ACHN (cell line): ENCODE measurements at regions not wholly inside any gene's neighbourhood (a gene's known extent, or its start where the extent isn't known, plus 50 kb on each side); places are given as distances from the start of the nearest gene placed in this dataset.
"Not testable (repeated sequence)": the region's sequence is repeated elsewhere in the genome, so short reads cannot be mapped to it uniquely, and the experiment has no call there.

ENCODE experiments used
- DNase-seq: peaks from one replicate; pipeline ENCODE4 v3.0.0-alpha.2; 2015
- in situ Hi-C: cut with HindIII; loops from 2 replicates; pipeline ENCODE4 v1.10.0; 2017; ENCODE audit warnings: low sequenced_read_pairs, low pct_ligation_motif_present, low pct_unique_long_range_greater_than_20kb

DNA sequence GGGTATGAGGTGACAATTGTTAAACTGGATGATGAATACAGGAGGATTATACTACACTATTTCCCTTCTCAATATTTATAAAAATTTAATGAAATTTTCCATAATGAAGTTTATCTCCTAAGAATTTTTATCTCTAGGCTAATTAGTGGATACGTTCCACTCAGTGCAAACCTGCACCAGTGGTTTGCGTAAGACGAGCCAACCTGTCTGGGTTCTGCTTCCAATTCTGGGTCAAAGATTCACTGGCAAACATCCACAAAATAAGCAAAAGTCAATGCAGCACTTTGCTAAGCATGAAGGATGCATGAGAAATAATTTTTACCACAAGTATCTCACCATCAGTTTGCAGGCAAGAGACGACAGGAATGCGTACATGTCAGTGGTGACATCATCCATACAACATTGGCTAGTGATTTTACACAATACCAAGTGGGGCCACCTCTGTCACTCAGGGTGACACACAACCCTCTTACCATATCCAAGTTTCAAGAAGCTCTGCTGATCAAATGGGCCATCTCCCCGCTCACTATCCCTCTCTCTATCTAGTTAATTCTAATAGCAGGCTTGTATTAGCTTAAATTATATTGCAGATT lies 51.7 kb downstream of the FAM50B start:
- in situ Hi-C loops, result no loop called here
- DNase-seq, result no peak

DNA sequence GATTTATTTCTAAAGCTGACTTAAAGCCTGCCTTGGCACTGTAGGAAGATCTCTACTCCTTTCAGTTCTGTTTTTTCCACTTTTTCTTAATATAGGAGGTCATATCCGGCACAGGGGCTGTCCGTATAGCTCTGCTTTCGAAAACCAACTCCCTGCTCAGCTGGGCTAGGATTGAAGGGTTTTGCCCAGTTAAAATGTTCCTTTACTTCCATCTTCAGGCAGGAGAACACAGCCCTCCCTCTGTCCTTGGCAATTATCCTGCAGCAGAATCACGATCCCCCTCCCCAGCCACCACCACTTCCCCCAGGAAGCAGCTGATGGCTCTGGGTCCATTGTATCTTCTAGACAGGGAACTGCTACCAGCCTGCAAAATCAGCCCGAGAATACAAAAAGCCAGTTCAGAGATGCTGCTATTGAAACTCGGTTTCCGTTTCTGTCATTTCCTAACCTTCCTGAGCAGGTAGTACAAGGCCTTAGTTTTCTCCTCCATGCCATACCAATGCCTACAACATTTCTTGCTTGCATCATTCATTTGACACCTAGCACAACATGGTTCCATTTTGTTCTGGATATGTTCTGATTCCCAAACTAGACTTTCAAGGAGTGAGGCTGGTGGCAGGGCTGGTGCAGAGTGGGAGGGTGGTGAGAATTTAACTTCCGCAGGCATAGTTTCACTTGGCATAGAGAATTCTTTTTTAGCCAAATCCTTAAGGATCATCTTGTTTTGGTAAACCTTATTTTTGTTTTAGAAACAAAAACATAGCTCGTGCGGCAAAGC lies 53.9 kb downstream of the FAM50B start:
- in situ Hi-C loops, result no loop called here
- DNase-seq, result no peak

DNA sequence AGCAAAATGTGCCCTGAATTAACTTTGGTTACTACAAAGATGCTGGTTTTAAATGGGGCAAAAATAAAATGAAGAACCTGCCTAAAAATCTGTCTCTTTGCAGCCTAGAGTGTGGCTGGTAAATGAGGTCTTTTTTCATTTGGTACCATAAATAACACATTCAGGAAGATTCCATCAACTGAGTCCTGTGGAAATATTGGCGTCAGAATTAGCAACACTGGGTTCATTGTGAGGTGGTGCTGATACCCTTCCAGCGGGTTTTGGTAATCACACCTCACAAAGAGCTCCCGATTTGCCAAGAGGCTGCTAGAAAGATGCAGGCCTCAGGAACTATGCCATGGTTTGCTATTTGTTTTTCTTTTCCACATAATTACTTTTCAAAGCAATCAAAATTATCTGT lies 55.3 kb downstream of the FAM50B start:
- in situ Hi-C loops, result no loop called here
- DNase-seq, result no peak

DNA sequence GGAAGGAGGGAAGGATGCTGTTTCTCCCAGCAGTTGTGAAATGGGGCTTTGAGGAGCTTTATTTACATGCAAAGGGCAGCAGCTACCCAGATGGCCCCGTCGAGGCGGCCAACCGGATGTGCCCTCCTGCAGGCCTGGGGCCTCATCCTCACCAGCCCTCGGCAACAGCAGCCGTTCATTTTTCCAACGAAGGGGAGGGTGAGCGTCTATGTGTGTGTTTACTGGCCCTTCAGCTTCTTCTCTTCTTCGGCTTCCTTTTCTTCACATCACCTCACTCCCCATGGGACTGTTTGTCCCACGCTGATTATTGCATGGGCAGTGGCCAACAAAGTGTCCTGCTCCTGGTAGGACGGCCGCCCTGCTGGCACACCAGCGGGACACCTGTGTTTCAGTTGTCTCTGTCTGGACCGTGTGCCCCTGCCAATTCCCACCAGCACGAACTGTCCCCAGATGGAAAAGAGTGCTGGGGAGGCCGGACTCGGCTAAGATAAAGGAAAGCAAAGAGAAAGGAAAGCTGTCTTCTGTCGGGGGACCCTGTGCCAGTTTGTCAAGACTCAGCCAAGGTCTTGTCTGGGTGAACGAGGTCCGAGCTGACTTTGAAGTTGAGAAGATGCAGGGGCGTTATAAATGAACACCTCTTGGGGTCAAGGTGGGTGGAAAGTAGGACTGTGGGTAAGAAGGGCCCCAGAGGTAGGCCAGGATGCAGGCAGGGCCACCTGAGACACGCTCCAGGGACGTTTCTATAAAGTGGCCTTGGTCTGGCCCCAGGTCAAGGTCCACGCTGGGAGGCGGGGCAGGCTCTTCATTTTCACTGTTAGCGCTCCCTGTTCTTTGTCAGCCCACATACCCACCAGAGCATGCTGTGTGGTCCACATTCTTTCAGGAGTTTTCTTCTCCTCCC lies 57.0 kb downstream of the FAM50B start:
- DNase-seq, result no peak
- in situ Hi-C loops, result no loop called here

DNA sequence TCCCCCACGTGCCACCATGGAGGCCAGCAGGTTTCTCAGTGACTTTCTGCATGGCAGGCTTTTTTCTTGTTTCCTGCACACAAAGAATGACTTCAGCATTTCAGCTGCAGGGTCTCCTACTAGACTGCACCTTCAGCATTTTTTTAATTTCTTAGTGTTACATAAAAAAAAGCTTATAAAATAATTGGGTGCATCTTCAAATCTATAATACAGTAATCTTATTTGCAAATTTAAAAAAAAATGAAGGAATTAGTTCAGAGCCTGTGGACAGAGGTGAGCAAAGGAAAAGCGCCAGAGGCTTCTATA lies 57.6 kb downstream of the FAM50B start:
- in situ Hi-C loops, result no loop called here
- DNase-seq, result no peak

DNA sequence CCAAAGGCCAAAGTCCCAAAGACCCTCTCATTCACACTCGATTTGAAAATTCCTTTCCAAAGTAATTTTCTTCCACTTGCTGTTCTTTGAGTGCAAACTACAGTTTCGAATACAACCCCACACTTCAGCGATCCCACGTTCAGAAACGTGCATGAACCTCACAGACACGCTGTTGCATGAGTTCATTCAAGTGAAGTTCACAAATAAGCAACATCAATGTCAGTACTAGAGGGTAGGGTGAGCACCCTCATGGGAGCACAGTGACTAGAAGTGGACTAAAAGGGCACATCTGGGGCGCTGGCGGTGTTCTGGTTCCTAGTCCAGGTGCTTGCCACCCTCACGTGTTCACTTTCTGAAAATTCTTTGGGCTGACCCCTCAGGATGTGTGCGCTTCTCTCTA lies 59.0 kb downstream of the FAM50B start:
- in situ Hi-C loops, result no loop called here

DNA sequence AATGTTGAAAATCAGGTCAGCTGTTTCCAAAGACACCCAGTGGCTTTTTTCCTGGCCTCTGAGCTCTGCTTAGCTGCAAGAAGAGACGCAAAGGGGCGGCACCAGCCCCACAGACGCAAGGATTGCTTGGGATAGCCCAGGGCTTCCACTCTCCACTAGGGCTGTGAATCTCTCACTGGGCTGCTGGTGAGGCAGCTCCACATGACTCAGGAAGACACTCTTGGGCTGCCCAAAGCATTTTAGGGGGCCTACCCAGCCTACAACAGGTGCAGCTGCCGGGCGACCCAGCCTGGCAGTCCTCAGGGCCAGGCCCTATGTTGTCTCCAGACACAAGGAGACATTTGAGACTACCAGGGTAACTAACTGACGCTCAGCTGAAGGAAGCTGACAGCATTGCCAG lies 59.8 kb downstream of the FAM50B start:
- in situ Hi-C loops, result no loop called here
- no peak for DNase-seq

More for the DNA sequence above, 59.0 kb downstream of the FAM50B start:
- no peak for DNase-seq

DNA sequence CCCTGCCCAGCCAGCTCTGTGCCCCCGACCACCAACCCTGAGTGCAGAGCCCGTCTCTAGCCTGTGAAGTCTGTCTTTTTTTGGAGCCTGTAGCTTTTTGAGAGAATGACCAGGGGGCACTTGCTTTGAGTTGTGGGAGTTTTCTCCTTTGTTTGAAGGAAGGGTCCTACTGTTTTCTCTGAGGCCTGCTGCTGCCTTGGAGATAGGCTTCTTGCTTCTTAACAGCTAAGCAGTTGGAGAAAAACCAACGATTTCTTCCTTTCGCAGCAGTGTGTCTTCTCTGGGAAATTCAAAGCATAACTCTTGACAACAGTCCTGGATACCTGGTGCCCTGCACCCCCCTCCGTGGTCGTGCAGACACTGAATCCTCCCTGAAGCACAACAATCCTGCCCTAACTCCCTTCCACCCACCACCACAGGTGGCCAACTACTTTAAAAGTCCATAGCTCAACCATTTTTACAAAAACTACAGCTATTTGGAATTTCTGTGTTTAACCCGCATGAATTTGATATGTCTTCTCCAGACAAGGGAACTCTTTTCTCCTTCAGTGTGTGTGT lies 61.0 kb downstream of the FAM50B start:
- DNase-seq, result no peak
- in situ Hi-C loops, result no loop called here

DNA sequence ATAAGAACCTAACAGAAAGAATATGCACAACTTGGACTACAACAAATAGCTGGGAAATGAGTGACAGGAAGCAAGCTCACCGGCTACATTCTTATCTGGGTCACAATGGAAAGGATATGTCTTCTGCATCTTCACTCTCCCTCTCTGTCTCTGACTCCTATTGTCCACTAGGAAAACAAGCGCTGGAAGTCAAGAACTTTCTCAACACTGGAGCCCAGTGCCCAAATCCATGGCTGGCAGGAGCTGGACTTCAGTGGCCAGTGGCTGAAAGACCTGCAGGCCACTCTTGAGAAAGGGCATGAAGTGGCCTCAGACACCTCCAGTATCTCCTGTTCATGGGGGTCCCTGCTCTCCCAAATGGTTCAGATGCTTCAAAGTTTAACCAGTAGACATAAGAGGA lies 62.0 kb downstream of the FAM50B start:
- no peak for DNase-seq
- in situ Hi-C loops, result no loop called here

DNA sequence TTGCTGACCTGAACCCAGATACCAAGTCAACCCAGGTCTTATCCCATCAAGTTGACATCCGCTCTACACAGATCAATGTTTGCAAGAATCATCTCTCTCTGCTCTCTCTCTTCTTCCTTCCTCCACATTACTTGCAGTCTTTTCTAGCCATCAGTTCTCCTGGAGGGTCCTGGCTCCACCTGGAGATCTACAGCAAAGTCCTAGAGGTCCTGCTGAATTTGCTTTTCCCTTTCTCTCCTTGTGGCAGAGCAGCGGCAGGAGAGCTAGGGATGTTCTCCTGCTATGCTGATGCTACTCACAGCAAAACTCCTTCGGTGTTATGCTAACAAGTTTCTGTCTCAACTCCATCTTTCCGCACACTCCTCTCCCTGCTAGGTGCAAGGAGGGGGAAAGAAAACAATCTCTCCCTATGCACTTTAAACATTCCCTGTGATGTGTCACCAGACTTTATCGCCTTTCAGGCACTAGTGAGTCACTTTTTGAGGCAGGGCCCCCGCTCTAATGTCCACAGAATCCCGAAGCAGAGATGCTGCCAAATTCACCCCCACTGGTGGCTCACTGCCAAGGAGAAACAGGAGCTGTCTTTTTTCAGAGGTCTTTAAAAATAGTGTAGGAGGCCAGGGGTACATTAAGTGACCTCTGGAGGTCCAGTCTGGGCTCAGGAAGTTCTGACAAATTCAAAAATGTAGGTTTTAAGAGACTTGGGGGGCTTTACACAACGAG lies 62.6 kb downstream of the FAM50B start:
- DNase-seq, result peak; percentile 68
- in situ Hi-C loops, result no loop called here

DNA sequence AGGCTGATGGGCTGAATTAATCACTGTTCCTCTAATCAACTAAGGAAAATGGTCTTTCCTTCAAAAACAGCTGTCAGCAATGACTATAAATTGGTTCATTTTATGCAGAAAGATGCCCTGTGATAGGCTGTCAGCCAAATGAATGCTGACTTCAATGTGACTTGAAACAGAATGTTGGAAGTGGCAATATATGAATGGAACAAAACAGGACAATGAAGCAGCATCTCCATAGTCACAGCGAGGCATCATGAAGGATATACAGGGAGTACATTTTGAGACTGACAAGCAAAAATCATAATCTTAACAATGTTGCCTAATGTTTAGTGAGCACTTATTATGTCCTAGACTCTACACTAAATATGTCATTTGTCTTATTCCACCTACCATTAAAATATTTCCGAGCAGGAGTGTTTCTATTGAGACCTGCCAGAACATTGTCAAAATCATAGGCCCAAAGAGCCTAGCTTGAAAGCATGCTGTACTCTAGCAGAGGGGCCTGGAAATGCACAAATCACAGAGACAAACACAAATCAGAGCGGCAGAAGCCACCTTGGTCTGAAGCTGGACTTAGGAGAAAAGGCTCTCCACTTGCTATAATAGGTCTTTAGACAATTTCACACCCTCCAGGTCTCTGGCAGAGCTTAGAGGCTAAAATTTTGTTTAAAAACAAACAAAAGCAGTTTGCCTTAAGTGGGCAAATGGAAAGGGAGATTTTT lies 63.3 kb downstream of the FAM50B start:
- in situ Hi-C loops, result no loop called here
- peak; percentile 12 for DNase-seq

DNA sequence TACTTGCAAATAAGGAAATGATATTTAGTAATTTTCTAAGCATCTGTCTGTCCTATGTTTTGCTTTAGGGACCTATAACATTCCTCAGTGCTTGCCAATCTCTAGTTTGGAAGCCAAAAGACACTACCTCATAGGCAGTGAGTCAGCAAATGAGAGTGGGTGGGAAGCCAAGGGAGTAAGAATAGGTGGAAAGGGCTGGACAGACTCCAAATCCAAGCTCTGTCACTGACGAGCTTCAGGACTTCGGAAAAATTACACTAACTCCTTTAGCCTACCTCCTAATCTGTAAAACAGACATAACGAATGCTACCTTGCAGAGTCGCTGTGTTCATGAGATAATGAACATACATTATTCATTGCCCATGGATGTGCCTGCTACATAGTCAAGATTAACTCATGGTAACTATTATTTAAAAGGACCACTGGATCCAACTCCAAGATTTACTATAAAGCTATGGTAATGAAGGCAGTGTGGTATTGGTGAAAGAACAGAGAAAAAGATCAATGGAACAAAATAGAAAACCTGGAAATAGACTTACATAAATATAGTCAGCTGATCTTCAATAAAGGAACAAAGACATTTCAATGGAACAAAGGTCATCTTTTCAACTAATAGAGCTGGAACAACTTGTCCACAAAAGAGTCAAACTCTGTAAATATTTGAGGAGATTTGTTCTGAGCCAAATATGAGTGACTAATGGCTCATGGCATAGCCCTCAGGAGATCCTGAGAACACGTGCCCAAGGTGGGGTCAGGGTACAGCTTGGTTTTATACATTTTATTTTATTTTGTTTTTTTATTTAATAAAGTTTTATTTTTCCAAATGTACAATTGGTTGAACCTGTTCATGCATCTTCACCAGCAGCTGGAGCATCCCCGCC lies 64.1 kb downstream of the FAM50B start:
- in situ Hi-C loops, result no loop called here
- peak; percentile 91 for DNase-seq

DNA sequence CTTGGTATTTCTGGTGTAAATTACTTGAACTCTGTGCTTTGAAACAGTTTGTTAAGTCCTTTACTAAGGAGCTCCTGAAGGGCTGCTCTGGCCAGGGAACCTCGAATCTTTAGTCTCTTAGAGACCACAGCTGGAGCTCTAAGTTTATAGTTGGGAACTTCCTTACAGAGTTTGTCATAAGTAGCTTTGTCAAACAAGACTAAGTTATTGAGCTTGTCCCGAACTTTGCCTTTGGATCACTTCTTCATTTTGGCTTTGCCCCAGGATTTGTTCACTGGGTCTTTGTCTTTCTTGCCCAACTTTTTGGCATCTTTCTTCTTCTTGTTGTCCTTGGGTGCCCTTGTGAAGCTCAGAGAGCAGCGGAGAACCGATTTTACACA lies 64.8 kb downstream of the FAM50B start:
- in situ Hi-C loops, result no loop called here
- no peak for DNase-seq

DNA sequence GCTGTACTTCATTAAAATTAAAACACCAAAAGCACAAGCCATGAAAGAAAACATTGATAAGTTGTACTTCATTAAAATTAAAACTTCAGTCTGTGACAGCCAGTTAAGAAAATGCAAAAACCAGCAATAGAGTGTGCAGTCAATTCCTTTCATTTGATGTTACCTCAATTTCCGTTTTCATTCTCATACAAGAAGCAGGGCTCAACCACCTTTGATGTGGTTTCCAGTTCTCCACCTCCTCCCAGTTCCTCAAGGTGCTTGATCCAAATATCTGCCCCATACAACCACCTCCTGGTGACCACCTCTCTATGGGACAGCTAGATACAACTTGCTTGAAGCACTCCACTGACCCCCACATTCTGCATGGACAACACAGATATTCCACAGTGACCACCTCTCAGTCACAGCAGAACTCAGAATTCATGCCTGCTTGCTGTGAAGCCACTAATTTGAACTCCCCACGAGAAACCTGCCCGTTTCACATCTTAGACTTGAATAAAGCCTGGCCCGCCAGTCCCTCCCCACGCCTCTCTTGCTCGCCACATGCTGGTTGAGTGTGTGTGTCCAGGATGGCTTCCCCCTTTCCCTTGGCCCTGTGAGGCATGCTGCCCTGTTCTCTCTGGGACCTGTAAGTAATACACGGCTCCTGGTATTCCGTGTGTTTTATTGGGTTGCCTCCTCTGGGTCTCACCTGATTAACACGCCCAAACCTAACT lies 66.1 kb downstream of the FAM50B start:
- in situ Hi-C loops, result no loop called here
- no peak for DNase-seq

DNA sequence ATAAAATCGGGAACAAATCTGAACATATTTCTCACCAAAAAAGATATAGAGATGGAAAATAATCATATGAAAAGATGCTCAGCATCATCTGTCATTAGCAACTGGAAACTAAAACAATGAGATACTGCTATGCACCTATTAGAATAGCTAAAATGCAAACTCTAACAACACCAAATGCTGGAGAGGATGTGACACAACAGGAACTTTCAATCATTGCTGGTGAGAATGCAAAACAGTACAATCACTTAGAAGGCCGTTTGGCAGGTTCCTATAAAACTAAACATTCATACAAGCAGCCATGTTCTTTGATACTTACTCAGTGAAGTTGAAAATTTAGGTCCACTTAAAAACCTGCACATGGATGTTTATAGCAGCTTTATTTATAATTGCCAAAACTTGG lies 67.0 kb downstream of the FAM50B start:
- in situ Hi-C loops, result no loop called here
- no peak for DNase-seq

DNA sequence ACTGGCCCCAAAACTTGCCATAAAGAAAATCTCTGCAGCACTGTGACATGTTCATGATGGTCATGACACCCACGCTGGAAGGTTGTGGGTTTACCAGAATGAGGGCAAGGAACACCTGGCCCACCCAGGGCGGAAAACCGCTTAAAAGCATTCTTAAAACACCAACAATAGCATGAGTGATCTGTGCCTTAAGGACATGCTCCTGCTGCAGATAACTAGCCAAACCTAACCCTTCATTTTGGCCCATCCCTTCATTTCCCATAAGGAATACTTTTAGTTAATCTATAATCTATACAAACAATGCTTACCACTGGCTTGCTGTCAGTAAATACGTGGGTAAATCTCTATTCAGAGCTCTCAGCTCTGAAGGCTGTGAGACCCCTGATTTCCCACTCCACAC lies 67.6 kb downstream of the FAM50B start:
- in situ Hi-C loops, DNase-seq: not testable (repeated sequence)

DNA sequence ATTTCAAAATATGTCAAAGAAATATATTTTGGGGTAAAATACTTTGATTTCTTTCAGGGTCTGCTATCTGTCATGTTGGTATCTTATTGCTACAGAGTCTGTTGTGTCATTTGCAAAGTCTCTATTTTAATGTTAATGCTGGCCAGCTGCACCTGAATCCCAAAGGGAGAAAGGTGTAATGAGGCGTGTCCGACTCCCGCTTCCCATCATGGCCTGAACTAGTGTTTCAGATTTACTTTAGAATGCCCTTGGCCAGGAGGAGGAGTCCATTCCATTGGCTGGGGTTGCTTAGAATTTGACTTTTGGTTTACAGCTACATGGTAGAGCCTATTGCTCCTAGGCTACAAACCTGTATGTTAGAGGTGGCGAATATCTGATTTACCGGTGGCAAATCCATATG lies 69.3 kb downstream of the FAM50B start:
- DNase-seq, result no peak
- in situ Hi-C loops, result no loop called here
